ENCODE measurements at regions not wholly inside any gene's neighbourhood (a gene's known extent, or its start where the extent isn't known, plus 50 kb on each side); places are given as distances from the start of the nearest gene placed in this dataset.

- ChIA-PET POLR2A (ENCODE audit: partially characterized antibody) (no interaction called here), CTCF (ENCODE audit: partially characterized antibody) (no interaction called here)
- no peak overlapping the region for H2BK15ac ChIP-seq (ENCODE audit: low read length)
- H2AFZ ChIP-seq (ENCODE audit: low read length) = no peak overlapping the region
- H4K20me1 ChIP-seq (replicated peaks in 1 of 2; ENCODE audit: control insufficient read depth in 1 of 2, insufficient read depth in 2 of 2, low read length in 2 of 2) = no peaks in the 10 kb centered on the region
- H4K5ac ChIP-seq (ENCODE audit: insufficient read length, low read depth, low read length) = no peak overlapping the region
- no peak overlapping the region for H4K91ac ChIP-seq (replicated peaks; ENCODE audit: insufficient read length, low read length)
- H2BK12ac ChIP-seq (ENCODE audit: low read depth, low read length) = no peak overlapping the region
- no peaks in the 10 kb centered on the region for H3K79me1 ChIP-seq (ENCODE audit: low read depth, low read length)
- no peak overlapping the region for H3K56ac ChIP-seq (replicated peaks; ENCODE audit: insufficient read length, low read depth, low read length)
- no peak overlapping the region for H3K4me2 ChIP-seq (ENCODE audit: insufficient read depth in 1 of 2, low read depth in 2 of 2, low read length in 2 of 2)
- H3K18ac ChIP-seq (ENCODE audit: extremely low read depth, low read length) = no peak overlapping the region
- no peak overlapping the region for H3K9ac ChIP-seq (replicated peaks in 1 of 4; ENCODE audit: extremely low read depth in 1 of 4, low read depth in 3 of 4, low read length in 3 of 4)
- no peak overlapping the region for H2BK5ac ChIP-seq (ENCODE audit: low read depth, low read length)
- no peak overlapping the region for H3K4me3 ChIP-seq (ENCODE audit: extremely low read depth in 1 of 4, insufficient read depth in 2 of 4, low read depth in 3 of 4, low read length in 4 of 4)
- no peak overlapping the region for H2AK5ac ChIP-seq (ENCODE audit: low read depth, low read length)
- no peak overlapping the region for H3K14ac ChIP-seq (ENCODE audit: insufficient read length)
- WGBS, 2 experiments (ENCODE audit: extremely low coverage in 1 of 2, insufficient coverage in 1 of 2, insufficient read length in 1 of 2, insufficient replicate concordance in 2 of 2, low coverage in 1 of 2, low lambda C conversion rate in 2 of 2, missing lambda C conversion rate in 1 of 2) = 98% methylated on average over 4 of the region's 4 CpGs; no CpG with 5 or more reads in 1 of the 2 experiments
- DNase-seq (ENCODE audit: low read depth in 1 of 2, low spot score in 2 of 2) (no peak), FAIRE-seq (no peak)
- H3K79me2 ChIP-seq (ENCODE audit: control insufficient read depth in 1 of 2, insufficient read depth in 2 of 2, low read length in 2 of 2) = no peaks in the 10 kb centered on the region
- no peak overlapping the region for H4K8ac ChIP-seq (ENCODE audit: extremely low read depth, insufficient read depth, low read length)
- no peaks in the 10 kb centered on the region for H3K4me1 ChIP-seq (replicated peaks in 1 of 4; ENCODE audit: control insufficient read depth in 3 of 4, insufficient read depth in 4 of 4, low read length in 3 of 4)
- no peaks in the 10 kb centered on the region for H3K36me3 ChIP-seq (ENCODE audit: control insufficient read depth in 2 of 4, insufficient read depth in 4 of 4, low read length in 3 of 4)
- no peaks in the 10 kb centered on the region for H3K27me3 ChIP-seq (replicated peaks in 1 of 4; ENCODE audit: control insufficient read depth in 3 of 4, extremely low read depth in 1 of 4, insufficient read depth in 3 of 4, low read length in 3 of 4)
- H2BK120ac ChIP-seq (replicated peaks; ENCODE audit: low read depth, low read length) = no peak overlapping the region
- H3K23me2 ChIP-seq (ENCODE audit: low read depth, low read length) = no peaks in the 10 kb centered on the region
- no peak overlapping the region for H2BK20ac ChIP-seq (ENCODE audit: low read length)
- no peak overlapping the region for H3K27ac ChIP-seq (ENCODE audit: low read depth, low read length)
- no peak overlapping the region for H3K4ac ChIP-seq (replicated peaks; ENCODE audit: insufficient read length, low read depth, low read length)
- H3K23ac ChIP-seq (ENCODE audit: insufficient read length) = no peak overlapping the region
- H3K9me3 ChIP-seq (ENCODE audit: insufficient read depth in 2 of 2, low read depth in 1 of 2, low read length in 1 of 2) = no peaks in the 10 kb centered on the region
- no peak for TF ChIP-seq CTBP2 (IDR thresholded peaks at IDR 0.05; ENCODE audit: borderline replicate concordance, insufficient read depth, insufficient read length, low read length)
- TF ChIP-seq HDAC6 (IDR thresholded peaks at IDR 0.05; ENCODE audit: low read depth, low read length) = no peak
- TF ChIP-seq CEBPB (IDR thresholded peaks at IDR 0.05; ENCODE audit: low read depth, low read length) = no peak
- no peak for TF ChIP-seq KDM1A (IDR thresholded peaks at IDR 0.05; ENCODE audit: borderline replicate concordance, low read length)
- no peak for TF ChIP-seq KDM4A (IDR thresholded peaks at IDR 0.05; ENCODE audit: low read depth, low read length, severe bottlenecking)
- no peak for TF ChIP-seq BCL11A (IDR thresholded peaks at IDR 0.05; ENCODE audit: low read depth in 2 of 2, low read length in 2 of 2)
- TF ChIP-seq EP300 (IDR thresholded peaks at IDR 0.05; ENCODE audit: borderline replicate concordance in 1 of 2, low read depth in 2 of 2, low read length in 2 of 2) = no peak
- no peak for TF ChIP-seq SP2 (IDR thresholded peaks at IDR 0.05; ENCODE audit: low read length)
- no peak for TF ChIP-seq MAX (IDR thresholded peaks at IDR 0.05)
- TF ChIP-seq EZH2 (IDR thresholded peaks at IDR 0.05; ENCODE audit: low read depth, low read length, severe bottlenecking) = no peak
- no peak for TF ChIP-seq GTF2F1 (IDR thresholded peaks at IDR 0.05; ENCODE audit: borderline replicate concordance, low read depth, low read length)
- no peak for TF ChIP-seq SIN3A (conservative IDR thresholded peaks at IDR 0.05 in 1 of 2, IDR thresholded peaks at IDR 0.05 in 1 of 2; ENCODE audit: low read depth in 1 of 2, low read length in 2 of 2)
- TF ChIP-seq NRF1 (IDR thresholded peaks at IDR 0.05; ENCODE audit: low read depth, low read length) = no peak
- no peak for TF ChIP-seq SUZ12 (IDR thresholded peaks at IDR 0.05; ENCODE audit: low read length)
- no peak for TF ChIP-seq BACH1 (IDR thresholded peaks at IDR 0.05; ENCODE audit: low read length)
Observed at GRCh38 chr9:99638971-99639370, 182.7 kb upstream of the NR4A3 start.
